Sigmoid colon (tissue), 4 donors: ENCODE measurements at regions not wholly inside any gene's neighbourhood (a gene's known extent, or its start where the extent isn't known, plus 50 kb on each side); places are given as distances from the start of the nearest gene placed in this dataset.

ENCODE experiments used
- CTCF ChIP-seq, 4 experiments: fragments of 450-650 bp in 3 of 4; fragments of 200-600 bp in 1 of 4; IDR thresholded peaks; one replicate each; pipeline ENCODE4 v1.5.1; 2016 to 2019; ENCODE audit warnings: antibody characterized with exemption in 4 of 4, mild to moderate bottlenecking in 3 of 4, moderate library complexity in 2 of 4
- EP300 ChIP-seq, 4 donors: sonication (generic); formaldehyde crosslinking; IDR thresholded peaks; one replicate each; pipeline ENCODE4 v1.6.1; 2017; ENCODE audit warnings: antibody characterized with exemption in 4 of 4
- POLR2A ChIP-seq, 2 donors: fragments of 450-650 bp; IDR thresholded peaks; one replicate each; pipeline ENCODE4 v1.6.1; 2016; ENCODE audit warnings: antibody characterized with exemption in 2 of 2, mild to moderate bottlenecking in 2 of 2, moderate library complexity in 2 of 2

DNA sequence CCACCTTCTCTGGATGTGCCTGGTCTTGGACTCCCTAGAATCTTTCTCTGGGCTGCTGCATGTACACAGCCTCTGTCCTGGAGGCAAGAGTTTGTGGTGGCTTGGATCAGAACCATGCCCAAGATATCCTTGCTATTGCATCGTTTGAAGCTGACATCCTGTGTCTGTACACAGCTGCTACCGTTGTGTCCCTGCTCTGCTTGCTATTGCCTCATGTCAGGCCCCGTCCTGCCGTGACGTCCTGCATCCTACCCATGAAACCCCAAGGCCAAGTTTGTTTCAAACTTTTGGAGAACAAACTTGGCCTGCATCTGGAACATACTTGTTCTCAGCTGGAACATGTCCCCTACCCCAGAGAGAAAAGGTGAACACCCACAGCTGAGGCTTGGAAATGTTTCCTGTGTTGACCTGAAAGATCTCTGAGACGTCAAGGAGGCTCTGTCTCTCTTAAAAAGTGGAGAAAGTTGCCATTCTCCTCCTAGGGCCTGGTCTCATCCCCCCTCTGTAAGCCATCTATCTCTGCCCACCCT is 78.1 kb downstream of the HFE start:
- TF ChIP-seq CTCF (IDR thresholded peaks at IDR 0.05) (no peak), POLR2A (IDR thresholded peaks at IDR 0.05) (no peak), EP300 (IDR thresholded peaks at IDR 0.05) (no peak)
